Non-pigmented ciliary epithelial cell (primary cell): ENCODE measurements at regions not wholly inside any gene's neighbourhood (a gene's known extent, or its start where the extent isn't known, plus 50 kb on each side); places are given as distances from the start of the nearest gene placed in this dataset.

Experiments
- DNase-seq: peaks from one replicate; pipeline ENCODE4 v3.0.0-alpha.2; 2010; ENCODE audit warnings: low read depth

- no peak for DNase-seq
Measured at GRCh38 chr14:101120641-101121507, 217.4 kb upstream of the RTL1 start.

- DNase-seq = no peak
Measured at GRCh38 chr14:101121508-101122139, 218.1 kb upstream of the RTL1 start.

DNA sequence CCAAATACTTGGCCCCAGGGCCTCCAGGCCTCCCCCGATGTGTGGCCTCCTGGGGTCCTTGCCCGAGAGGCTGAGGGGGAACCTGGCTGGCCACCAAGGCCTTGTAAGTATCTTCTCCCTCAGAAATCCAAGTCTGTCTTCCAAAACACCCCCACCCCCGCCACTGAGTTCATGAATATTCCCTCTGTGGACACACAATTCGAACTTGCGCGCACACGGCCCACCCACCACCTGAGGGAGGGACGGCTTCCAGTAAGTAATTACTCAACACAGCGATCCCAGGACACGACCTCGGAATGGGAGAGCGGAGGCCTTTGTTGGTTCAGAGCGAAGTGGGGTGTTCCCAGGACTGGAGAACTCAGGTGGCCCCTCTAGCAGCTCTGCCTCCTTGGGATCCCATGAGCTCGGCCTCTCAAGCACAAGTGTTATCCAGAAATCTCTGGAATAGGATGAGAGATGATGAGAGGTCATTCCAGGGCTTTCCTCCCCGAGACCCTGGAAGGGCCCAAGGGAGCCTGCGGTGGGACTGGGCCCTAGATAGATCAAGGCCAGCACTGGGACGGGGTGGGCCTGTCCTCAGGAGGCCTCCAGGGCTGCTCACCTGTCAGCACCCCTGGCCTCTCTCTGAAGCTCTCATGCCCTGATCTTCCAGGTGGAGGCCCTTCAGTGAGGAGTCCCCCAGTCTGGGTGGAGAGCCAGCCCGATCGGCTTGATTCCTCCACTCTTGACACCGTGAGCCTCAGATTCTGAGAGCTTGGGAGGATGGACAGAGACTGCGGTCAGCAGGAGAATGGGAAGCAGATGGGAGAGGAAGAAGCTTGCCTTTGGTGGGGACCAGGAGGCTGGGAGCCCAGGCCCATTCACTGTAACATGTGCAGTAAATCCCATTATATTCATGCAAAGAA, 219.0 kb upstream of the RTL1 start:
- no peak for DNase-seq

DNA sequence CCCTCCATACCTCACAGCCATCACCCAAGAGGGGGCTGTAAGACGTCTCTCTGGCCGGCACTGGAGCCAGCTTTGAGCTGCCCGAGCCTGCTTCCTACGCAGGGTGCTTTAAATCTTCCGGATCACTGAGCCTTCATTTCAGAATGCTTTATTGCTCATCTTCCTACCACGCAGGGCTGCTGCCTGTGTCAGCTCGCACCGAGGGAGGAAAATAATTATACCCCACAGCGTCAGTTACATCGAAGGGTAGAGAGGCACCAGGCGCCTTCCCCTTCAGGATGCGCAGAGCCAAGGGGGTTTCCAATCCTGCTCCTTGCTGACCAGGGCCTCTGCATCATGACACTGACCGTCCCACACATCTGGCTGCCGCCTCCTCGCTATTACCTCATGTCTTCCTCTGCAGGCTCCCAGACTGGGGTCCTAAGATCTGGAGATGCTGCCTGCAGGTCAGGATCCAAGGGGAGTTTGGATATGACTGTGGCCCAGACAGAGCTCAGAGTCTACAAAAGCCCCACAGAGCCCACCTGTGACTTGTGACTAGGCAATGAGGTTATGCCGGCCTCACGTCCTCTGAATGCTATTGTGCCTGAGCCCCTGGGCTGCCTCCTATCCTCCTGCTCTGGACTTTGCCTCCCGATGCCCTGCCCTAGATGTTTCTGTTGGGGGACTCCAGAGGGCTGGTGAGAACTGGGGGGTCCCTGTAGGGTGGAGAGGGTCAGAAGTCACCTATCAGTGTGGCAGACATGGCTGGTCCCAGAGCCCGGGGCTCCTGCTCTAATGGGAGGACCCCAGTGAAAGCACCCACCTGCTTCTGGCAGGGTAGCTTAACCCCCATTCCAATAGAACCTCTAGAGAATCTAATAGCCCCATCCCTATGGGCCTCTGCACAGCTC, 220.3 kb upstream of the RTL1 start:
- DNase-seq = no peak

GRCh38 chr14:101124815-101125214, 221.3 kb upstream of the RTL1 start:
- no peak for DNase-seq

GRCh38 chr14:101125313-101125712, 221.8 kb upstream of the RTL1 start:
- no peak for DNase-seq

DNA sequence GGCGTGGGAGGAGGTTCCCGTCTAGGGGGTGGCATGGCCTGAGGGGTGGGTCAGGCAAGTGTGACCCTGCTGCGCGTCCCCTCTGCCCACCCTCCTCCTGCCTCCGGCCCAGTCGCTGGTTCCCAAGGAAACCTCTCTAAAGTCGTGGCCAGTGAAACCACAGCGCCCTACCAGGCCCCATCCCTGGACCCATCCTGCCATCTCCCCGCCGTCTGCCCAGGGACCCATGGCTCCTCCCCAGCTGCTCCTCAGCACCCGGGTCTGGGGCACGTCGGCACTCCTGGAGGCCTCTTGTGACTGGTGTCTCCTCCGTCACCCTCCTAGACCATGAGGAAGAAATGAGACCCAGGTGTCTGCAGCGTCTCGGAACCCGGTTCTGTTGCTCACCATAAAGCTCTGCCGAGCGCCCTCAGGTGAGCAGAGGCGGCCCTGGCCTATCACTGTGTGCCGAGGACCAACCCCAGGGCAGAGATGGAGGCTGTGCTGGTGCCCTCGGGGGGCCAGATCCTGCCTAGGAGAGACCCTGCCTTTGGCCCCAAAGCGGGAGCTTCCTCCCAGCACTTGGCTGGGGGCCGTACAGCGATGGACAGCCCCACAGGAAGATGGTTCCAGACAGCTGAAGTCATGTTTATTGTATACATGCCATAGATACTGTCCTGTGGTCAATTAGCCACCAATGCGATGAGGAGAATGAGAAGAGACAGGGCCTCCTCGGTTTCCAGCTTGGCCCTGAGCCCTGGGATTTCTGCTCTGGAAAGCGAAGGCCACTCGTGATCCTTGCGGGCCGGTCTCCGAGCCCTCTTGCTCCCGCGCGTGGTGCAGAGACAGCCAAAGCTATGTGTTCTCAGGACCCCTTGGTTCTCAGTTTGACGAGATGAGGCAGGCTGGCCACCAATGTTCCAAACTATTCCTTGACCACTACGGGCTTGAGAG, 222.5 kb upstream of the RTL1 start:
- no peak for DNase-seq

- DNase-seq = no peak
Measured at GRCh38 chr14:101126731-101127130, 223.2 kb upstream of the RTL1 start.

DNA sequence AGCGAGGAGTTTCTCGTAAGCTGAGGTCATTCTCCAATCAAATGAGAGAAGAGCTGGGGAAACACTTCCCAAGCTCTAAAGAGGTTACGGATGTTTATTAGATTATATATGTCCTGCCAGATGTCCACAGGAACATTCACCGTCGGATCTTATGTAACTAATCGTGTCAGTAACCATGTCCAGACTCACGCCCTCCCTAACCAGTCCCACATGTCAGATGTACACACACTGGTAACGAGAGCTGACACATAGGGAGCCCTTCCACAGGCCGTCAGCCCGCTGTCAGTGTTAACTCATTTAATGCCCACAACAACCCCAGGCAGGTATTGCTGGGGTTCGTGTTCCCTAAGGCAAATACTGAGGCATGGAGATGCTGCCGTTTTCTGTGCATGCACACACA, 223.7 kb upstream of the RTL1 start:
- no peak for DNase-seq

DNA sequence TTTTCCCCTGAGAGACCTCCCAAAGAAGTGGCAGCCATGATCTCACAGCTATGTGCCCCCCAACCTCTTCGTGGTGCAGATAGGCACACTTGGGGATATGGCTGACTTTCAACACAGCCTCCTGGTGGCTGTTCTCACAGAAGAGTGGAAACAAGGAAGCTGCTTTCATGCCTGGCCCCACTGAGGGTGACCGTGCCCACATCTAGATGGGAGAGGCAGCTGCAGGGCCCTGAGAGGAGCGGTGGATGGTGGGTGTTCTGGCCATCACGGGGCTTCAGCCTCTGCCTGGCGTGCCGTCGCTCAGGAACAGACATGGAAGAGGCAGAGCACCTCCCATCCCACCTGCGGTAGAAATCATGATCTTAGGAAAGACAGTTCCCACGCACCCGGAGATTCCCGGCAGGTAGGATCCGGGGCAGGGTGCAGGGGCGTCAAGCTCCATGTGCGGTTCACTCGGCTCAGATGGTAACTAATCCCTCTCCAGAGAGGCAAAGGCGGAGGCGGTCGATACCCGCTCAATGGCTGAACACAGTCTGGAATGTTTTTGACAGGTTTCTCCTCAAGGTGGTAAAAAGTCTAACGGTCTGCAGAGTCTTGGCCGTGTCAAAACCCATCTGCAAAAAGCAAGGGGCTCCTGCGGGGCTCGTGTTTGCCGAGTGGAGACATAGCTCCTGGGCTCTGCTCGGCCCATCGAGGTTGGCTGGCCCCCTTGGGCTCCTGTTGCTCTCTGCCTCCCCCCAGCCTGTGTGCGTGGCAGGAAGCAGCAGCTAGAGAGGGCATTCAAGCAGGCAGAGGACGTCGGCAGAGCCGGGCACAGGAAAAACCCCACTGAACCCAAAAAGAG, 225.2 kb upstream of the RTL1 start:
- no peak for DNase-seq

- no peak for DNase-seq
Measured at GRCh38 chr14:101129521-101130167, 226.1 kb upstream of the RTL1 start.

DNA sequence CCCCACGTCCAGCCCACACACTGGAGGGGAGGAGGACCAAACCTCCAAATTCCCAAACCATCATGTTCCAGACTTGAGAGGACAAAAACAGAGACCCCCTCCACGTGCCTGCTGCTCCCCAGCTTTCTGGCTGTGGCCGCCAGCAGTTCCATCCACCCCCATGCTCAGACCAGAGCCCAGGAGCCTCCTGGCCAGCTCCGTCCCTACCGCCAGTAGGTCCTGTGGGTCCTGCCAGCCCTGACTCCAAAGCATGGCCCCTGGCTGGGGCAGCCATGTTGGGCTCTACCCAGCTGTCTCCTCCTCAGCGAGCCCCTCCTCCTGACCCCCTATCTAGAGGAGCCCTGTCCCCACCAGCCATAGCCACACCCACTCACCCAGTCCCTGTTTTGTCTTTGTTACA, 227.3 kb upstream of the RTL1 start:
- no peak for DNase-seq

DNA sequence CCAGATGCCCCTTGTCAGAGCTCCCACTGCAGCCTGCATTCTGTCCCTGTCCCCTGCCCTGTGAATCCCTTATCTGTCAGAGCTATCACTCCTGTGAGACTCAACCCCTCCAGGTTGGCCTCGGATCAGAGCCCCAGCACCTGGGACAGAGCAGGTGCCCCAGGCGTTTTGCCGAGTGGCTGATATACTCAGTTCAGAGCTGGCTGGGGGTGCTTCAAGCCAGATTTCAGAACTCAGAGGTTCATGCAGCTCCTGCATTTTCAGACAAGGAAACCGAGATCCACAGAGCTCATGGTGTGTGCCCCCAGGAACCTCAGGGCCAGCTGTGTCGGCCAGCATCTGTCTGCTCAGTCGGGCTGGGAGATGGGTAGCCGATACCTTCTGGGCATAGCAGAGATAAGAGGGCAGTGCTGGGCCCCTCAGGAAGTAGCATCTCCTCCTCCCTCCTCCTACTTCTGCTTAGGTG, 228.0 kb upstream of the RTL1 start:
- DNase-seq = no peak

GRCh38 chr14:101132051-101132571, 228.6 kb upstream of the RTL1 start:
- no peak for DNase-seq

DNA sequence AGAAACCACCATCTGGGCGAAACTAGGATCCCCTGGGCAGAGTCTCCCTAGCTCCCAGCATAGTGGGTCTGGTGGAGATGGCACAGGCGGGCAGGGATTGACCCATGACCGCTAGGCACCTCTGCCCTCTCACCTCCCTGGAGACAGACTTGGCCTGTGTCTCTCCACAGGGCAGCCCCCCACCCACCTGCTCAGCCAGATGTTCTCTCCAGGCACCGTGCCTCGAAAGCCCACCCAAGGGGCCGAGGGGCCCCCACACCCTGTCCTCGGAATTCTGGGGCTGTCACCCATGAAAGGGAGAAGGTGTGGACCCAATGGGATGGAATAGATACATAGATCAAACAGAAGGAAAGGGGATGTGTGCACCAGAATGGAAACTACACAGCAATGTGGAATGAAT, 229.1 kb upstream of the RTL1 start:
- no peak for DNase-seq

- DNase-seq = no peak
Measured at GRCh38 chr14:101133068-101133467, 229.5 kb upstream of the RTL1 start.

DNA sequence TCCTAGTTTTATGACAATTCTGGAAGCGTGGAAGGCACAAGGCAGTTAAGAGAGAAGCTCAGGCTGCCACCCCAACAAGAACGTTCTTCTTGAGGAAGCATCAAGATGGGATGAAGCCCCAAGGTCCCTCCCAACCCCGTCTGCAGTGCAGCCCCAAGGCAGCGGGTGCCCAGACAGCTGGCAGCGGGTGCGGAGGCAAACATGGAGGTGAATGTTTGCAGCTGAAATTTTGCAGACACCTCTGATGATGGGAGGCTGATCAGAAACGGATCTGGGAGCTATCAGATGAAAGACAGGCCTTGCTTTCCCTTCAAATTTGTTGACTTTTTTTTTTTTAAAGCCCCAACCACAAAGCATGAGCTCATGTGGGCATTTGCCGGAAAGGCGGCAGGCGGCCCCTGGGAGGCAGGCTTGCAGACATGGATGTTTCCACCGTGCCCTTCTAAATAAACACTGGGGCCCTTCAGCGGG, 230.7 kb upstream of the RTL1 start:
- DNase-seq = no peak

DNA sequence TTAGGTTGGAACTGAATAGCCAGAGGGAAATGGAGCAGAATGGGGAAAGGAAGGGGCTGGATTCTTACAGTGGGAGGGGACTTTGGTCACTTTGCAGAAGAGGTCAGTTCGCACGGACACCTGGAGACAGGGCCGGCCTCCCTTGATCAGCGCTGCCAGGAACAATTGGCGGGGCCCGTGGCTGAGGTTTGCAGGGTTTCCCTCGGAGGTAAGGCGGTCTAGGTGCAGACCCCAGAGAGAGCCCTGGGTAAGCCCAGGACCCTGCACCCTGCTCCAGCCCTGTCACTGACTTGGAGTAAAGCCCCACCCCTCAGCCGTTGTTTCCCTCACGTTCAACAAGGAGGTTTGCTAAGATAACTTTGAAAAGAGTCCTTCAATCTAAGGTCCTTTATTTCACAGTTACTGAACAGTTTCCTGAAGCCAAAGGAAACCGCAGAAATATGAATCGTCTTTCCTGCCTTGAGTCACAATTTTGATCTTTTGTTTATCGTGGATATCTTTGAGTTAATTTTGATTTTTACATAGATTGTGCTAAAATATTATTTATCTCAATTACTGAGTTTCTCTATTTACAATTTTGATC, 231.4 kb upstream of the RTL1 start:
- no peak for DNase-seq
